ENCODE measurements at regions not wholly inside any gene's neighbourhood (a gene's known extent, or its start where the extent isn't known, plus 50 kb on each side); places are given as distances from the start of the nearest gene placed in this dataset.

DNA sequence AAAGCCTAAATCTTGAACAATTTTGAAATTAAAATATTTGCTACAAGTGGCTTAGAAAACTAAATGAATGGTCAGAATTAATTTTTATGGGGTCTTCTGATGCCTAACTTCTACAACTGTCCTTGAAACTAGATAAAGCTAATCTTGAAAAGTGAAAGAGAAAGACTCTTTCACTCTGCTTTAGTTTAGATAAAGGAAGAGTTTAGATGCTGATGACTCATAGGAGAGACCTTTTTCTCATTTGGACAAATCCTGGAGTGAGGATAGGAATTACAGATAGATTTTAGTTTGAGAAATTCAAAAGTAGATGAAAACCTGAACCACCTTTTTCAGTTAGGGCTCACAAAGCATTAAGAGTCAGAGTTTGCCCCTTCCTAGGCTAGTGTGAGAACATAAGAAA, 342.3 kb upstream of the GRID2 start:
- no peak for TF ChIP-seq POLR2A (IDR thresholded peaks at IDR 0.05)
- TF ChIP-seq, protein P1, sequence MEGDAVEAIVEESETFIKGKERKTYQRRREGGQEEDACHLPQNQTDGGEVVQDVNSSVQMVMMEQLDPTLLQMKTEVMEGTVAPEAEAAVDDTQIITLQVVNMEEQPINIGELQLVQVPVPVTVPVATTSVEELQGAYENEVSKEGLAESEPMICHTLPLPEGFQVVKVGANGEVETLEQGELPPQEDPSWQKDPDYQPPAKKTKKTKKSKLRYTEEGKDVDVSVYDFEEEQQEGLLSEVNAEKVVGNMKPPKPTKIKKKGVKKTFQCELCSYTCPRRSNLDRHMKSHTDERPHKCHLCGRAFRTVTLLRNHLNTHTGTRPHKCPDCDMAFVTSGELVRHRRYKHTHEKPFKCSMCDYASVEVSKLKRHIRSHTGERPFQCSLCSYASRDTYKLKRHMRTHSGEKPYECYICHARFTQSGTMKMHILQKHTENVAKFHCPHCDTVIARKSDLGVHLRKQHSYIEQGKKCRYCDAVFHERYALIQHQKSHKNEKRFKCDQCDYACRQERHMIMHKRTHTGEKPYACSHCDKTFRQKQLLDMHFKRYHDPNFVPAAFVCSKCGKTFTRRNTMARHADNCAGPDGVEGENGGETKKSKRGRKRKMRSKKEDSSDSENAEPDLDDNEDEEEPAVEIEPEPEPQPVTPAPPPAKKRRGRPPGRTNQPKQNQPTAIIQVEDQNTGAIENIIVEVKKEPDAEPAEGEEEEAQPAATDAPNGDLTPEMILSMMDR (IDR thresholded peaks at IDR 0.05) = no peak

Measured in body of pancreas (tissue), 4 donors.